ENCODE measurements at regions not wholly inside any gene's neighbourhood (a gene's known extent, or its start where the extent isn't known, plus 50 kb on each side); places are given as distances from the start of the nearest gene placed in this dataset.
A peak's percentile ranks its signal among the peaks of the same experiment; 100 is the strongest.
"Not testable (repeated sequence)": the region's sequence is repeated elsewhere in the genome, so short reads cannot be mapped to it uniquely, and the experiment has no call there.

DNA sequence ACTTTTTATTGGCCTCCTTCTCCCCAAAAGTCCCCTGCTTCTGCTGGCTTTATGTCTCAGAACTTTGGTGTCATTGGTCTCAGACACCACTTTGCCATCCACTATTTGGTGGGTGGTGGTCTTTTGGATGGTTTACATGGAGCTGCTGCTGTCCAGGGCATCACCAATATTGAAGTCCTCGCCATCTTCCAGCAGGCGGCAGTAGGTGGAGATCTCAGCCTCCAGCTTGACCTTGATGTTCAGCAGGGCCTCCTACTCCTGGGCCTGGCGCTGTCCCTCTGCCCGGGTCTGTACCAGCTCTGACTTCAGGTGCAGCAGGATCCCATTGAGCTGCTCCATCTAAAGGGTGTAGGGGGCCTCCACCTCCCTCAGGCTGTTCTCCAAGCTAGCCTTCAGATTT, 148.4 kb upstream of the FOXA2 start:
- TF ChIP-seq, protein P1, sequence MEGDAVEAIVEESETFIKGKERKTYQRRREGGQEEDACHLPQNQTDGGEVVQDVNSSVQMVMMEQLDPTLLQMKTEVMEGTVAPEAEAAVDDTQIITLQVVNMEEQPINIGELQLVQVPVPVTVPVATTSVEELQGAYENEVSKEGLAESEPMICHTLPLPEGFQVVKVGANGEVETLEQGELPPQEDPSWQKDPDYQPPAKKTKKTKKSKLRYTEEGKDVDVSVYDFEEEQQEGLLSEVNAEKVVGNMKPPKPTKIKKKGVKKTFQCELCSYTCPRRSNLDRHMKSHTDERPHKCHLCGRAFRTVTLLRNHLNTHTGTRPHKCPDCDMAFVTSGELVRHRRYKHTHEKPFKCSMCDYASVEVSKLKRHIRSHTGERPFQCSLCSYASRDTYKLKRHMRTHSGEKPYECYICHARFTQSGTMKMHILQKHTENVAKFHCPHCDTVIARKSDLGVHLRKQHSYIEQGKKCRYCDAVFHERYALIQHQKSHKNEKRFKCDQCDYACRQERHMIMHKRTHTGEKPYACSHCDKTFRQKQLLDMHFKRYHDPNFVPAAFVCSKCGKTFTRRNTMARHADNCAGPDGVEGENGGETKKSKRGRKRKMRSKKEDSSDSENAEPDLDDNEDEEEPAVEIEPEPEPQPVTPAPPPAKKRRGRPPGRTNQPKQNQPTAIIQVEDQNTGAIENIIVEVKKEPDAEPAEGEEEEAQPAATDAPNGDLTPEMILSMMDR (IDR thresholded peaks at IDR 0.05; ENCODE audit: extremely low read depth, low read depth, low read length) = no peak
- H4K20me1 ChIP-seq (ENCODE audit: insufficient read depth, low read length) = no peaks in the 10 kb centered on the region
- H3K79me2 ChIP-seq (ENCODE audit: insufficient read depth, low read length) = no peaks in the 10 kb centered on the region
- no peaks in the 10 kb centered on the region for H3K4me1 ChIP-seq (ENCODE audit: insufficient read depth, low read length)
- no peak overlapping the region for H2AFZ ChIP-seq (ENCODE audit: low read length)
- no peaks in the 10 kb centered on the region for H3K36me3 ChIP-seq (ENCODE audit: insufficient read depth, low read length)
- no peak overlapping the region for H3K4me3 ChIP-seq (ENCODE audit: insufficient read depth, low read length)
- H3K27ac ChIP-seq (ENCODE audit: low read depth, low read length) = no peak overlapping the region
- H3K27me3 ChIP-seq (ENCODE audit: insufficient read depth, low read length) = no peaks in the 10 kb centered on the region
- no peak overlapping the region for H3K4me2 ChIP-seq (ENCODE audit: insufficient read depth, low read length)
- DNase-seq (ENCODE audit: insufficient read length, low spot score, missing footprints) = no peak
- H3K9me3 ChIP-seq (ENCODE audit: low read depth, low read length) = no peaks in the 10 kb centered on the region

DNA sequence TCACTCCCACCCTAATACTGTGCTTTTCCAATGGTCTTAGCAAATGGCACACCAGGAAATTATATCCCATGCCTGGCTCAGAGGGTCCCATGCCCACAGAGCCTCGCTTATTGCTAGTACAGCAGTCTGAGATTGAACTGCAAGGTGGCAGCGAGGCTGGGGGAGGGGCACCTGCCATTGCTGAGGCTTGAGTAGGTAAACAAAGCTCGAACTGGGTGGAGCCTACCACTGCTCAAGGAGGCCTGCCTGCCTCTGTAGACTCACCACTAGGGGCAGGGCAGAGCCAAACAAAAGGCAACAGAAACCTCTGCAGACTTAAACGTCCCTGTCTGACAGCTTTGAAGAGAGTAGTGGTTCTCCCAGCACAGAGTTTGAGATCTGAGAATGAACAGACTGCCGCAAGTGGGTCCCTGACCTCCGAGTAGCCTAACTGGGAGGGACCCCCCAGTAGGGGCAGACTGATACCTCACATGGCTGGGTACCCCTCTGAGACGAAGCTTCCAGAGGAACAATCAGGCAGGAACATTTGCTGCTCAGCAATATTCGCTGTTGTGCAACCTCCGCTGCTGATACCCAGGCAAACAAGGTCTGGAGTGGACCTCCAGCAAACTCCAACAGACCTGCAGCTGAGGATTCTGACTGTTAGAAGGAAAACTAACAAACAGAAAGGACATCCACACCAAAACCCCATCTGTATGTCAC, 150.7 kb upstream of the FOXA2 start:
- TF ChIP-seq, protein P1 (IDR thresholded peaks at IDR 0.05; ENCODE audit: extremely low read depth, low read depth, low read length) = peak; percentile 28
- H3K4me3 ChIP-seq (ENCODE audit: insufficient read depth, low read length); H2AFZ ChIP-seq (ENCODE audit: low read length); H3K27me3 ChIP-seq (ENCODE audit: insufficient read depth, low read length); H3K27ac ChIP-seq (ENCODE audit: low read depth, low read length); DNase-seq (ENCODE audit: insufficient read length, low spot score, missing footprints); H3K4me1 ChIP-seq (ENCODE audit: insufficient read depth, low read length); H4K20me1 ChIP-seq (ENCODE audit: insufficient read depth, low read length); H3K79me2 ChIP-seq (ENCODE audit: insufficient read depth, low read length); H3K36me3 ChIP-seq (ENCODE audit: insufficient read depth, low read length); H3K9me3 ChIP-seq (ENCODE audit: low read depth, low read length); H3K4me2 ChIP-seq (ENCODE audit: insufficient read depth, low read length): not testable (repeated sequence)

DNA sequence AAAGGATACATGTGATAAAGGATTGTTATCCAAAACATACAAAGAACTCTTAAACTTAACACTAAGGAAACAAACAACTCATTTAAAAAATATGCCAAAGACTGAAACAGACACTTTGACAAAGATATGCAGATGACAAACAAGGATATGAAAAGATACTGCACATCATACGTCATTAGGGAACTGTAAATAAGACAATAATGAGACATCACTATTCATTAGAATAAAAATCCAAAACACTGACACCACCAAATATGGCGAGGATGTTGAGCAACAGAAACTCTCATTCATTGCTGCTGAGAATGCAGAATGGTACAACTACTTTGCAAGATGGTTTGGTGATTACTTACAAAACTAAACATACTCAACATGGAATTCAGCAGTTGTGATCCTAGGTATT, 156.5 kb upstream of the FOXA2 start:
- Histone ChIP-seq H3K4me3 (ENCODE audit: insufficient read depth, low read length) (no peak overlapping the region), H3K4me1 (ENCODE audit: insufficient read depth, low read length) (no peaks in the 10 kb centered on the region), H3K27ac (ENCODE audit: low read depth, low read length) (no peak overlapping the region), H4K20me1 (ENCODE audit: insufficient read depth, low read length) (no peaks in the 10 kb centered on the region), H3K79me2 (ENCODE audit: insufficient read depth, low read length) (no peaks in the 10 kb centered on the region), H3K9me3 (ENCODE audit: low read depth, low read length) (no peaks in the 10 kb centered on the region), H2AFZ (ENCODE audit: low read length) (no peak overlapping the region), H3K36me3 (ENCODE audit: insufficient read depth, low read length) (no peaks in the 10 kb centered on the region), H3K4me2 (ENCODE audit: insufficient read depth, low read length) (no peak overlapping the region), H3K27me3 (ENCODE audit: insufficient read depth, low read length) (no peaks in the 10 kb centered on the region)
- no peak for DNase-seq (ENCODE audit: insufficient read length, low spot score, missing footprints)
- TF ChIP-seq, protein P1 (IDR thresholded peaks at IDR 0.05; ENCODE audit: extremely low read depth, low read depth, low read length) = no peak

DNA sequence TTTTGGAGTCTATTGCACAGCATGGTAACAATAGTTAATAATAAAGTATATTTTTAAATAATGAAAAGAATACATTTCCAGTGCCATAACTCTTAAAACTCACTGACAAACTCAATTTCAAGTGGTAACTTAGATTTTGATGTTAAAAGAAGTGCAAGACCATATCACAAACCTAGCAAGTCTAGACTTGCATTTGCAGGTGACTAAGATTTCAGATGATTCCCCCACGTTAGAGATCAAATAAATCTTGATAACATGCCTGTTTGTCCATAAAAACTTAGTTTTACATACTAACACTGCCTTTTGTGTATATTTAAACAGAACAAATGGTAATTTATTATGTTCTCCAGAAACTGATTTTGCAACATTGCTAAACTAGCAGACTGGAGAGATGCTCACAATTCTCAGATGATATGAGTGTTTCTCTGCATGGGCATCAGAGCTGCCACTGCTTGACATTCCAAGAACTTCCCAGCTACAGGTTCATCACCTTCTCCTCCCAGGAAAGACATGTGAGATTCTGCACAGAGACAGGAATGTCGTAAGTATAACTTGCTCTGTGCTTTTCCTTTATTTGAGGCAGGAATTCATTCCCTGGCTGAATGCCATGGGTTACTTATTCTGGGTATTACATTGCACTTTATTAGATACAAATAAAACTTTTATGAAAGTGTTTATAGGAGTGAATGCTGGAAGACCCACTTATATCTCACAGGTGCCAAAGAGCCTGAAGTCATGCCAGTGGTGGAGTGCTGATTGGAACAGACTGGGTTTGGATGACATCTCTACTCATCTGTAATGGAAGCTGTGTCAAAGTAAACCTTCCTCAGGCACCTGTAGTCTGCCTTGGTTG, 160.2 kb upstream of the FOXA2 start:
- Histone ChIP-seq H3K4me1 (ENCODE audit: insufficient read depth, low read length) (no peaks in the 10 kb centered on the region), H3K36me3 (ENCODE audit: insufficient read depth, low read length) (no peaks in the 10 kb centered on the region), H3K79me2 (ENCODE audit: insufficient read depth, low read length) (no peaks in the 10 kb centered on the region), H3K4me3 (ENCODE audit: insufficient read depth, low read length) (no peak overlapping the region), H3K4me2 (ENCODE audit: insufficient read depth, low read length) (no peak overlapping the region), H3K9me3 (ENCODE audit: low read depth, low read length) (no peaks in the 10 kb centered on the region), H2AFZ (ENCODE audit: low read length) (no peak overlapping the region), H3K27ac (ENCODE audit: low read depth, low read length) (no peak overlapping the region), H4K20me1 (ENCODE audit: insufficient read depth, low read length) (no peaks in the 10 kb centered on the region), H3K27me3 (ENCODE audit: insufficient read depth, low read length) (no peaks in the 10 kb centered on the region)
- TF ChIP-seq, protein P1 (IDR thresholded peaks at IDR 0.05; ENCODE audit: extremely low read depth, low read depth, low read length) = no peak
- DNase-seq (ENCODE audit: insufficient read length, low spot score, missing footprints) = no peak

Data from osteoblast (primary cell).